AG04449 (cell line): ENCODE measurements at regions not wholly inside any gene's neighbourhood (a gene's known extent, or its start where the extent isn't known, plus 50 kb on each side); places are given as distances from the start of the nearest gene placed in this dataset.

Experiments used
- CTCF ChIA-PET: fragments of 350-600 bp; formaldehyde crosslinking; extraction: SDS; loops from one replicate; lab custom pipeline; 2021; ENCODE audit warnings: antibody characterized with exemption; lab: Yijun Ruan, JAX
- POLR2A ChIA-PET: fragments of 400-600, 350-600 bp; formaldehyde crosslinking; extraction: SDS; loops from one replicate; lab custom pipeline; 2020; ENCODE audit warnings: antibody characterized with exemption, inconsistent platforms; lab: Yijun Ruan, JAX
- DNase-seq: peaks from one replicate; pipeline ENCODE4 v3.0.0-alpha.2; 2010; ENCODE audit warnings: low read depth, low spot score
- H3K4me3 ChIP-seq: 2 replicates; pipeline ENCODE4 v1.5.1; 2011; ENCODE audit warnings: low read depth, mild to moderate bottlenecking, control low read depth, low read length
- TF ChIP-seq, protein P1 (sequence below): IDR thresholded peaks from one replicate; pipeline ENCODE4 v1.5.1; 2011; ENCODE audit warnings: mild to moderate bottlenecking, moderate library complexity, low read length, control low read depth, inconsistent platforms; ENCODE audit not compliant: insufficient read depth; ENCODE audit errors: missing control alignments

DNA sequence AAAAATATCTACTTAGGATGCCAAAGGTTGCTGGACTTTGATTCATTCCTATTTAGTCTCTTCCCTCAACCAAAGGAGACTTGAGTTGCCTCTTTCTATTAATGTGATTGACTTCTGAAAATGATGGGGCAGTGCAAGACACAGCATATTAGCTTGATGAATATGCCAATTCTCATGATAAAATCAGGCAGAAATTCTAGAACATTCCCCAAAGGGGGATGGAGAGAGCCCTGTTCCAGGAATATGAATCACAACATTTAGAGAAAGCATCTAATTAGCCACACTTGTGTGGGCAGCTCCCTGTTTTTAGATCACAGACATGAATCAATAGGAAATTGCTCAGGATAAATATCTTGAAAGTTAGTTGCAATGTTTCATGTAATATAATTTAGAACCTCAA, 584.0 kb upstream of the CDH8 start:
- TF ChIP-seq, protein P1, sequence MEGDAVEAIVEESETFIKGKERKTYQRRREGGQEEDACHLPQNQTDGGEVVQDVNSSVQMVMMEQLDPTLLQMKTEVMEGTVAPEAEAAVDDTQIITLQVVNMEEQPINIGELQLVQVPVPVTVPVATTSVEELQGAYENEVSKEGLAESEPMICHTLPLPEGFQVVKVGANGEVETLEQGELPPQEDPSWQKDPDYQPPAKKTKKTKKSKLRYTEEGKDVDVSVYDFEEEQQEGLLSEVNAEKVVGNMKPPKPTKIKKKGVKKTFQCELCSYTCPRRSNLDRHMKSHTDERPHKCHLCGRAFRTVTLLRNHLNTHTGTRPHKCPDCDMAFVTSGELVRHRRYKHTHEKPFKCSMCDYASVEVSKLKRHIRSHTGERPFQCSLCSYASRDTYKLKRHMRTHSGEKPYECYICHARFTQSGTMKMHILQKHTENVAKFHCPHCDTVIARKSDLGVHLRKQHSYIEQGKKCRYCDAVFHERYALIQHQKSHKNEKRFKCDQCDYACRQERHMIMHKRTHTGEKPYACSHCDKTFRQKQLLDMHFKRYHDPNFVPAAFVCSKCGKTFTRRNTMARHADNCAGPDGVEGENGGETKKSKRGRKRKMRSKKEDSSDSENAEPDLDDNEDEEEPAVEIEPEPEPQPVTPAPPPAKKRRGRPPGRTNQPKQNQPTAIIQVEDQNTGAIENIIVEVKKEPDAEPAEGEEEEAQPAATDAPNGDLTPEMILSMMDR, result no peak
- ChIA-PET POLR2A (no interaction called here), CTCF (no interaction called here)
- DNase-seq, result no peak
- H3K4me3 ChIP-seq, result no peak overlapping the region

DNA sequence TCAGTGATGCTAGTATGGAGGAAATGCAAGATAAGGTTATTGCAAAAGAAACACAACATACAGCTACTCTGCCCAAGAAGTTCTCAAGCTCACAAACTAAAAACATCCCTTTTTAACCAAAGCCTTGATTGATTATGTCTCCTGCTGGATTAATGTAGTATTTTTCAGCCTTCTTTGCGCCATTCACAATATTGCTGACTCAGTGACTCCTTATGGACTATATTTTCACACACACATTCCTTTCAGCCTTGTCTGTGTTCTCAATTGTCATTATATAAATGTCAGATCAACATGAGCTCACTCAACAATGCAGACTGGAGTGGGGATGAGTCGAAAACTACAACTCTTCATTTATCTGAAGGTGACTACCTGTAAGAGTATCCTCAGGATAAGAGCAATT, 579.3 kb upstream of the CDH8 start:
- POLR2A ChIA-PET, result no interaction called here
- TF ChIP-seq, protein P1, result no peak
- DNase-seq, result no peak
- CTCF ChIA-PET, result no interaction called here
- H3K4me3 ChIP-seq, result no peak overlapping the region

DNA sequence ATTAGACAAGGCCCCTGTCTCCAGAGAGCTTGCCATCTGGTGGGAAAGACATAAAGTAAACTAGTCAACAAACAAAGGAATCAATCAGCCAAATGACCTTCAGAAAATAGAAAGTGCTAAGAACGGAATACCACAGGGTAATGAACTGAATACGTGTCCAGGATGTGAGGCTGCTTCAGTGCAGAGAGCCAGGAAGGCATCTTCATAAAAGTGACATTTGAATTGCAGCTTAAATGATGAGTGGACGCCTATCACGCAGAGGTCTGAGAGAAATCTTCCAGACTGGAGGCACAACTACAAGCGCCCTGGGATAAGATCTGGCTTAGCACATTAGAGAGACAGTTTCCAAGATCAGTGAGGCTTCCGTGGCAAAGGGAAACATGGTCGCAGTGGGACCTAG, 574.1 kb upstream of the CDH8 start:
- no peak overlapping the region for H3K4me3 ChIP-seq
- no peak for DNase-seq
- TF ChIP-seq, protein P1, result no peak
- ChIA-PET CTCF (no interaction called here), POLR2A (no interaction called here)

DNA sequence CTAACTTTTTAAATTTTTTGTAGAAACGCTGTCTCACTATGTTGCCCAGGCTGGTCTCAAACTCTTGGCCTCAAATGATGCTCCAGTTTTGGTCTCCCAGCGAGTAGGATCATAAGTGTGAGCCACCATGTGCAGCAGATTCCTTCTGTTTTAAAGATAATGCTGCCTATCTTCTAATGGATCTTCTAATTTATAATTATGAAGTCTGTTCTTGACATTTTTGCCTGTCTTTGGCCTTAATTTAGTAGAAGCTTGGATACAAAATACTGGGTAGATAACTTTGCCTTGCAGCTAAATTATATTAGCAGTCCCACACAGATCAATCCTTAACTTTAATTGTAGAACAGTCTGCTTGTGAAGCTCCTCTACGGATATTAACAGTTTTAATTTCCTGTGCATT, 566.6 kb upstream of the CDH8 start:
- CTCF ChIA-PET, result no interaction called here
- no peak overlapping the region for H3K4me3 ChIP-seq
- TF ChIP-seq, protein P1, result no peak
- DNase-seq, result no peak
- POLR2A ChIA-PET, result no interaction called here

DNA sequence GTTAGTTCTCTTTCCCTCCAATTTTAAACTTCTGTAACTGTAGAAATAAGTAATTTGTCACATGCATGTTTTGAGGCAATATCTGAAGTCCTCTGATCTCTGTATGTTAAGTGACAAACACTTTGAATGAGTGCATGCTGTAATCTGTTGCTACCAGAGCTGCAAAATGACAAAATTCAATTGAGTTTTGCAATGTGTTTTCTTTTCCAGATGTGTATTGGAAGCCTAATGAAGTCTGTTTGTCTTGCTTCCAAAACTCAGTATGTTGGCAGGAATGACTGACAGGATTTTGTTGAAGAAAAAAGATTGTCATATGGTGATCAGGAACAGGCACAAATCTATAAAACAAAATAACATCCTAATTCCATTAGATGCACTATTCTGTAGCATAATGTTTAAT, 561.6 kb upstream of the CDH8 start:
- ChIA-PET CTCF (no interaction called here), POLR2A (no interaction called here)
- H3K4me3 ChIP-seq, result no peak overlapping the region
- DNase-seq, result no peak
- TF ChIP-seq, protein P1, result no peak

DNA sequence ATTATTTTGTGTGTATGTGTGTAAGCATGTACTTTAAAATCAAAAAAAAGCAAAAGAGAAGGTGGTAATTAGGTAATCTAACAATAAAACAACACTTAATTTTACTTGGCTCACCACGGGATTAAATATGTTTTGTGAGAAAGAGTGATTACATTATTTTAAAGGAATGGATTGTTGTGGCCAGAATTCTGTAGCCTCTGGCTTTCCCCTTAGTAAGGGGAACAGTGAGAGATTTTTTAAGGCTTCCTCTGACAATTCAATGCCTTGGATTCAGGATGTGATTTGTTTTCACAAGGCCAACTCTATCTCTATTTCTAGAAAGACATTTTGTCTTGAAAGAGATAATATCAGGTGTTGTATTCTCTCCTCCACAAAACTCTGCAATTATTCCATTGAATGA, 560.3 kb upstream of the CDH8 start:
- ChIA-PET POLR2A (no interaction called here), CTCF (no interaction called here)
- H3K4me3 ChIP-seq, result no peak overlapping the region
- TF ChIP-seq, protein P1, result no peak
- DNase-seq, result no peak
